SK-N-SH treated with all-trans-retinoic acid at 6 μM for 48 hours (cell line): ENCODE measurements at regions not wholly inside any gene's neighbourhood (a gene's known extent, or its start where the extent isn't known, plus 50 kb on each side); places are given as distances from the start of the nearest gene placed in this dataset.
A peak's percentile ranks its signal among the peaks of the same experiment; 100 is the strongest.

Experiments
- ATAC-seq: fragments of 200-7000 bp; cut with Tn5 transposase; 3 replicates; pipeline ENCODE4 v1.9.1; 2020; ENCODE audit warnings: mild to moderate bottlenecking, moderate library complexity
- ARNTL ChIP-seq: fragments of 450-650 bp; formaldehyde crosslinking; IDR thresholded peaks from 2 replicates; pipeline ENCODE4 v1.5.0; 2020; ENCODE audit warnings: low read depth, mild to moderate bottlenecking, moderate library complexity, borderline replicate concordance
- BACH2 ChIP-seq: fragments of 250-450 bp; sonication (Bioruptor Pico); IDR thresholded peaks from 2 replicates; pipeline ENCODE4 v1.9.0; 2021; ENCODE audit warnings: mild to moderate bottlenecking, borderline replicate concordance
- CSDC2 ChIP-seq: fragments of 250-450 bp; sonication (Bioruptor Pico); IDR thresholded peaks from 2 replicates; pipeline ENCODE4 v1.5.0; 2020; ENCODE audit warnings: mild to moderate bottlenecking, moderate library complexity
- CSRNP3 ChIP-seq: fragments of 250-450 bp; sonication (Bioruptor Pico); IDR thresholded peaks from 2 replicates; pipeline ENCODE4 v1.5.1; 2021; ENCODE audit warnings: mild to moderate bottlenecking, moderate library complexity
- ESRRG ChIP-seq: fragments of 250-450 bp; sonication (Bioruptor Pico); IDR thresholded peaks from 2 replicates; pipeline ENCODE4 v1.6.1; 2021; ENCODE audit warnings: mild to moderate bottlenecking
- GLIS3 ChIP-seq: fragments of 250-450 bp; sonication (Bioruptor Pico); IDR thresholded peaks from 2 replicates; pipeline ENCODE4 v1.5.0; 2020; ENCODE audit warnings: mild to moderate bottlenecking, moderate library complexity
- ISL1 ChIP-seq: fragments of 250-450 bp; sonication (Bioruptor Pico); IDR thresholded peaks from 2 replicates; pipeline ENCODE4 v2.1.2; 2022; ENCODE audit warnings: mild to moderate bottlenecking, moderate library complexity
- OSR1 ChIP-seq: fragments of 250-450 bp; sonication (Bioruptor Pico); IDR thresholded peaks from 2 replicates; pipeline ENCODE4 v1.8.0; 2022; ENCODE audit warnings: moderate library complexity, mild to moderate bottlenecking, inconsistent platforms
- PATZ1 ChIP-seq: fragments of 250-450 bp; sonication (Bioruptor Pico); IDR thresholded peaks from 2 replicates; pipeline ENCODE4 v1.8.0; 2020; ENCODE audit warnings: mild to moderate bottlenecking, moderate library complexity, borderline replicate concordance
- POU6F1 ChIP-seq: fragments of 250-450 bp; sonication (Bioruptor Pico); IDR thresholded peaks from 2 replicates; pipeline ENCODE4 v1.8.0; 2021; ENCODE audit warnings: low read depth, mild to moderate bottlenecking, moderate library complexity, borderline replicate concordance
- PPARA ChIP-seq: fragments of 250-450 bp; sonication (Bioruptor Pico); IDR thresholded peaks from 2 replicates; pipeline ENCODE4 v1.5.0; 2020; ENCODE audit warnings: mild to moderate bottlenecking, borderline replicate concordance
- RARB ChIP-seq: fragments of 250-450 bp; sonication (Bioruptor Pico); IDR thresholded peaks from 2 replicates; pipeline ENCODE4 v1.8.0; 2021; ENCODE audit warnings: mild to moderate bottlenecking, moderate library complexity
- SNAI2 ChIP-seq: fragments of 250-450 bp; sonication (Bioruptor Pico); IDR thresholded peaks from 2 replicates; pipeline ENCODE4 v1.5.0; 2020; ENCODE audit warnings: mild to moderate bottlenecking, moderate library complexity
- TOX ChIP-seq: fragments of 250-450 bp; sonication (Bioruptor Pico); IDR thresholded peaks from 2 replicates; pipeline ENCODE4 v1.8.0; 2021; ENCODE audit warnings: mild to moderate bottlenecking, moderate library complexity, borderline replicate concordance
- ZFP3 ChIP-seq: fragments of 250-450 bp; sonication (Bioruptor Pico); IDR thresholded peaks from 2 replicates; pipeline ENCODE4 v1.5.0; 2020; ENCODE audit warnings: mild to moderate bottlenecking, moderate library complexity
- ZFP30 ChIP-seq: fragments of 450-650 bp; formaldehyde crosslinking; IDR thresholded peaks from 2 replicates; pipeline ENCODE4 v1.5.0; 2022; ENCODE audit warnings: mild to moderate bottlenecking, moderate library complexity
- ZNF565 ChIP-seq: fragments of 450-650 bp; formaldehyde crosslinking; conservative IDR thresholded peaks from 2 replicates; pipeline ENCODE4 v1.5.0; 2020; ENCODE audit warnings: low read depth, mild to moderate bottlenecking, moderate library complexity
- ZNF70 ChIP-seq: fragments of 450-650 bp; formaldehyde crosslinking; IDR thresholded peaks from 2 replicates; pipeline ENCODE4 v1.5.0; 2020; ENCODE audit warnings: mild to moderate bottlenecking, moderate library complexity
- TF ChIP-seq, protein P1 (sequence below): fragments of 250-450 bp; sonication (Bioruptor Pico); IDR thresholded peaks from 2 replicates; pipeline ENCODE4 v1.5.0; 2020; ENCODE audit warnings: mild to moderate bottlenecking, moderate library complexity

GRCh38 chr16:64459402-64459801 lies 662.5 kb downstream of the CDH11 start (continued):
- TF ChIP-seq PATZ1 (CRISPR knock-in tag) (no peak), GLIS3 (CRISPR knock-in tag) (no peak), ZNF565 (CRISPR knock-in tag) (no peak), BACH2 (CRISPR knock-in tag) (no peak), PPARA (CRISPR knock-in tag) (no peak)
- TF ChIP-seq, protein P1, sequence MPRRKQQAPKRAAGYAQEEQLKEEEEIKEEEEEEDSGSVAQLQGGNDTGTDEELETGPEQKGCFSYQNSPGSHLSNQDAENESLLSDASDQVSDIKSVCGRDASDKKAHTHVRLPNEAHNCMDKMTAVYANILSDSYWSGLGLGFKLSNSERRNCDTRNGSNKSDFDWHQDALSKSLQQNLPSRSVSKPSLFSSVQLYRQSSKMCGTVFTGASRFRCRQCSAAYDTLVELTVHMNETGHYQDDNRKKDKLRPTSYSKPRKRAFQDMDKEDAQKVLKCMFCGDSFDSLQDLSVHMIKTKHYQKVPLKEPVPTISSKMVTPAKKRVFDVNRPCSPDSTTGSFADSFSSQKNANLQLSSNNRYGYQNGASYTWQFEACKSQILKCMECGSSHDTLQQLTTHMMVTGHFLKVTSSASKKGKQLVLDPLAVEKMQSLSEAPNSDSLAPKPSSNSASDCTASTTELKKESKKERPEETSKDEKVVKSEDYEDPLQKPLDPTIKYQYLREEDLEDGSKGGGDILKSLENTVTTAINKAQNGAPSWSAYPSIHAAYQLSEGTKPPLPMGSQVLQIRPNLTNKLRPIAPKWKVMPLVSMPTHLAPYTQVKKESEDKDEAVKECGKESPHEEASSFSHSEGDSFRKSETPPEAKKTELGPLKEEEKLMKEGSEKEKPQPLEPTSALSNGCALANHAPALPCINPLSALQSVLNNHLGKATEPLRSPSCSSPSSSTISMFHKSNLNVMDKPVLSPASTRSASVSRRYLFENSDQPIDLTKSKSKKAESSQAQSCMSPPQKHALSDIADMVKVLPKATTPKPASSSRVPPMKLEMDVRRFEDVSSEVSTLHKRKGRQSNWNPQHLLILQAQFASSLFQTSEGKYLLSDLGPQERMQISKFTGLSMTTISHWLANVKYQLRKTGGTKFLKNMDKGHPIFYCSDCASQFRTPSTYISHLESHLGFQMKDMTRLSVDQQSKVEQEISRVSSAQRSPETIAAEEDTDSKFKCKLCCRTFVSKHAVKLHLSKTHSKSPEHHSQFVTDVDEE (CRISPR knock-in tag), result no peak

GRCh38 chr16:64455275-64455674 lies 666.6 kb downstream of the CDH11 start:
- TF ChIP-seq OSR1 (CRISPR knock-in tag), result no peak
- TF ChIP-seq CSDC2 (CRISPR knock-in tag), result no peak
- no peak for TF ChIP-seq ZFP30
- TF ChIP-seq BACH2 (CRISPR knock-in tag), result no peak
- no peak for TF ChIP-seq ZFP3 (CRISPR knock-in tag)
- TF ChIP-seq POU6F1 (CRISPR knock-in tag), result no peak
- TF ChIP-seq PPARA (CRISPR knock-in tag), result no peak
- no peak for TF ChIP-seq PATZ1 (CRISPR knock-in tag)
- TF ChIP-seq ZNF565 (CRISPR knock-in tag), result no peak
- no peak for TF ChIP-seq TOX (CRISPR knock-in tag)
- TF ChIP-seq ARNTL (CRISPR knock-in tag), result no peak
- TF ChIP-seq CSRNP3 (CRISPR knock-in tag), result no peak
- TF ChIP-seq ESRRG, result no peak
- no peak for TF ChIP-seq RARB (CRISPR knock-in tag)
- TF ChIP-seq GLIS3 (CRISPR knock-in tag), result no peak
- TF ChIP-seq ZNF70 (CRISPR knock-in tag), result no peak
- TF ChIP-seq ISL1 (CRISPR knock-in tag), result no peak
- TF ChIP-seq SNAI2, result no peak
- peak; percentile 88 for ATAC-seq

DNA sequence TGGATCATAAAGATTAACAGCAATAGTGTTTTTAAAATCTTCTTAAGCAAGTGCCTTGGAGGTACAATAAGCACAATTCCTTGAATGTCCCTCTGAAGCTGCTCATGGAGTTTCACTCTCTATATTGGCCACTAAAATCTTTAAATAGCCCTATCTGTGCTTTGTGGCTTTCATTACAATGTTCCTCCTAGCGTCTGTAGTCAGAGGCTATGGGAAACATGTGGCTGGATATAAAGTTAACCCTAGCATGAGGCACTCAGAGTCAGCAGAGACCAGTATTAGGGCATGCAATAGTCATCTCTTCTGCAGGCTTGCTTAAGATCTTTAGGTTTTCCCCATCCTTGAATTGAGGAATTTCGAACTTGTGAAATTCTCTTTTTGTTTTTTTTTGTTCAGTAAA lies 668.2 kb downstream of the CDH11 start:
- no peak for TF ChIP-seq ZNF565 (CRISPR knock-in tag)
- TF ChIP-seq OSR1 (CRISPR knock-in tag), result no peak
- TF ChIP-seq TOX (CRISPR knock-in tag), result no peak
- no peak for ATAC-seq

- TF ChIP-seq OSR1 (CRISPR knock-in tag) (no peak), TOX (CRISPR knock-in tag) (no peak), SNAI2 (no peak), CSRNP3 (CRISPR knock-in tag) (no peak), BACH2 (CRISPR knock-in tag) (no peak), GLIS3 (CRISPR knock-in tag) (no peak), ZFP30 (no peak)
- TF ChIP-seq, all 23 proteins: peak for 0
- no peak for ATAC-seq
Measured at GRCh38 chr16:64452446-64452845, 669.4 kb downstream of the CDH11 start.
